ENCODE measurements at regions not wholly inside any gene's neighbourhood (a gene's known extent, or its start where the extent isn't known, plus 50 kb on each side); places are given as distances from the start of the nearest gene placed in this dataset.

GRCh38 chr21:25466470-25466869 lies 140.8 kb downstream of the MRPL39 start:
- Mint-ChIP-seq H3K36me3 (ENCODE audit: insufficient read depth in 2 of 2) (peaks cover 9 to 22% of the 10 kb centered on the region in 2 donors), H3K27ac (no peak overlapping the region), H3K4me3 (no peak overlapping the region), H3K4me1 (ENCODE audit: low read depth) (peaks cover 64% of the 10 kb centered on the region), H3K9me3 (peaks cover 6 to 8% of the 10 kb centered on the region in 2 donors), H3K27me3 (ENCODE audit: low read depth) (no peaks in the 10 kb centered on the region)
- DNase-seq (no peak), ATAC-seq (replicated peaks in 1 of 2) (no peak)

GRCh38 chr21:25465263-25465662 lies 142.0 kb downstream of the MRPL39 start:
- Mint-ChIP-seq H3K4me1 (ENCODE audit: low read depth) (peaks cover 71% of the 10 kb centered on the region), H3K9me3 (peaks cover 6 to 8% of the 10 kb centered on the region in 2 donors), H3K4me3 (peak overlapping the region; percentile 70 to 77), H3K27me3 (ENCODE audit: low read depth) (no peaks in the 10 kb centered on the region), H3K36me3 (ENCODE audit: insufficient read depth in 2 of 2) (peaks cover 11 to 22% of the 10 kb centered on the region in 2 donors), H3K27ac (peak overlapping the region; percentile 100)
- ATAC-seq (replicated peaks in 1 of 2) (peak; percentile 18 to 58), DNase-seq (no peak)

DNA sequence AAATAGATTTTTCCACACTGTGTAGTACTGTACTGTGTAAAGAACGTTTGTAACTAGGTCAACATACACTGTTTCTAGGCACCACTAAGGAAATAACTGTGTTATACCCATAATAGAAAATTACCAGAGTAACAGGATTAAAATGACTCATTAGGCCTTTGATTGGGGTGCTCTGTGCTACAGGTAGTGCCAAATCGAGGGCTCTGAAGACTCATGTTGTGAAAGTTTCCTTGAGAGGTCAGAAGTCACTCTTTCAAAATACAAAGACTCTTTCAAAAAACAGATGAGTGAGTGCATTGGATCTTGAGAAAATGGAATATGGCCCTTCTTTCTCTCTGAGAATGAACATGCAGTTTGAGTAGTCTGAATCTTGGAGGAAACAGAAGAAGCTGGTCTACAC lies 143.0 kb downstream of the MRPL39 start:
- H3K4me1 Mint-ChIP-seq (ENCODE audit: low read depth): peaks cover 81% of the 10 kb centered on the region
- peak; percentile 85 to 87 for ATAC-seq (replicated peaks in 1 of 2)
- H3K9me3 Mint-ChIP-seq: peaks cover 4 to 6% of the 10 kb centered on the region in 2 donors
- peak overlapping the region; percentile 70 to 77 for H3K4me3 Mint-ChIP-seq
- DNase-seq: peak in 1 of 2 donors; percentile 51
- peaks cover 11 to 23% of the 10 kb centered on the region in 2 donors for H3K36me3 Mint-ChIP-seq (ENCODE audit: insufficient read depth in 2 of 2)
- H3K27ac Mint-ChIP-seq: peak overlapping the region; percentile 100
- no peaks in the 10 kb centered on the region for H3K27me3 Mint-ChIP-seq (ENCODE audit: low read depth)

- Mint-ChIP-seq H3K9me3 (peaks cover 4 to 6% of the 10 kb centered on the region in 2 donors), H3K4me3 (peak overlapping the region; percentile 70 to 77), H3K4me1 (ENCODE audit: low read depth) (peaks cover 87% of the 10 kb centered on the region), H3K27me3 (ENCODE audit: low read depth) (no peaks in the 10 kb centered on the region), H3K36me3 (ENCODE audit: insufficient read depth in 2 of 2) (peaks cover 11 to 18% of the 10 kb centered on the region in 2 donors), H3K27ac (peak overlapping the region; percentile 100)
- DNase-seq (no peak), ATAC-seq (replicated peaks in 1 of 2) (peak; percentile 64)
Observed at GRCh38 chr21:25462517-25462971, 144.7 kb downstream of the MRPL39 start.

DNA sequence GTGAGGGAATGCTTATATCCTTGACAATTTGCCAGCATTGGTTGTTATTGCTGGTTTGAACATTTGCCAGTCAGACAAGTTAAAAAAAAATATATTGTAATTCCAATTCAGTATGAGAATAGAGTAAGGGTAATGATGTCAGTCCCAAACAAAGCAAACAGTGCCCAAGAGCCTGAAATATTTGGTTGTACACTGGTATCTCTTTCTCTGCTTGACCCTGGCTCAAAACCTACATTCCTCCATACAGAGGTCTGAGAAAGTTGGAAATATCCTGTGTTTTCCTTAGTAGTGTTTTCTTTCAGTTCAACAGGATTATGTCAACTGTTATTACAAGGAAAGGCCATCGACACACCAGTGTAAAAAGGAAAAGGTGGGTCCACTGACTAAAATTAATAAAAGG lies 145.6 kb downstream of the MRPL39 start:
- peaks cover 95% of the 10 kb centered on the region for H3K4me1 Mint-ChIP-seq (ENCODE audit: low read depth)
- ATAC-seq (replicated peaks in 1 of 2) (no peak), DNase-seq (no peak)
- no peaks in the 10 kb centered on the region for H3K27me3 Mint-ChIP-seq (ENCODE audit: low read depth)
- peaks cover 2 to 3% of the 10 kb centered on the region in 2 donors for H3K9me3 Mint-ChIP-seq
- peak overlapping the region; percentile 74 to 77 for H3K4me3 Mint-ChIP-seq
- peak overlapping the region; percentile 86 for H3K27ac Mint-ChIP-seq
- peaks cover 8 to 12% of the 10 kb centered on the region in 2 donors for H3K36me3 Mint-ChIP-seq (ENCODE audit: insufficient read depth in 2 of 2)

GRCh38 chr21:25459993-25460392 lies 147.3 kb downstream of the MRPL39 start:
- H3K27me3 Mint-ChIP-seq (ENCODE audit: low read depth): no peaks in the 10 kb centered on the region
- peaks cover 94% of the 10 kb centered on the region for H3K4me1 Mint-ChIP-seq (ENCODE audit: low read depth)
- H3K9me3 Mint-ChIP-seq: no peaks in the 10 kb centered on the region
- H3K36me3 Mint-ChIP-seq (ENCODE audit: insufficient read depth in 2 of 2): peaks cover 4 to 6% of the 10 kb centered on the region in 2 donors
- no peak for ATAC-seq (replicated peaks in 1 of 2)
- H3K27ac Mint-ChIP-seq: peak overlapping the region; percentile 59
- no peak for DNase-seq
- peak overlapping the region; percentile 31 to 49 for H3K4me3 Mint-ChIP-seq

GRCh38 chr21:25459365-25459764 lies 147.9 kb downstream of the MRPL39 start:
- Mint-ChIP-seq H3K4me1 (ENCODE audit: low read depth) (peaks cover 94% of the 10 kb centered on the region), H3K27me3 (ENCODE audit: low read depth) (no peaks in the 10 kb centered on the region), H3K4me3 (peak overlapping the region; percentile 12 to 27), H3K9me3 (no peaks in the 10 kb centered on the region), H3K36me3 (ENCODE audit: insufficient read depth in 2 of 2) (peaks cover 4 to 7% of the 10 kb centered on the region in 2 donors), H3K27ac (peak overlapping the region; percentile 59)
- no peak for ATAC-seq (replicated peaks in 1 of 2)
- DNase-seq: no peak

DNA sequence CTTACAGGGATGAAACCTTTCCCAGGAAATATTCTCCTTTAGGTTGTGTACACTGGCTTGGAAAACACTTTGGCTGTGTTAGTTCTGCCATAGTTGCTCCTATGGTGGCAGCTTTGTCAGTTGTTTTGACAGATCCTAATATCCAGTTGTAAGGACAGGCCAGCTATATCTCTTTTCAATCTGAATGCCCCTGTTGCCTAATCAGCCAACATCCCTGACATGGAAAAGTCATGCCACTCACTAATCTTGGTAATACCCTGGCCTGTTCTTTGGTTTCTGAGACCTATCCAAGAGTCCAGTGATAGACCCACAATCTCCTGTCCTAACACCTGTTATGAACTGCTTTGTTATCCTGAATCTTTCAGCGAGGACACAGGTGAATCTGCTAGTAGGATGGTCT lies 148.8 kb downstream of the MRPL39 start:
- H3K9me3 Mint-ChIP-seq: no peaks in the 10 kb centered on the region
- no peak for ATAC-seq (replicated peaks in 1 of 2)
- no peaks in the 10 kb centered on the region for H3K27me3 Mint-ChIP-seq (ENCODE audit: low read depth)
- H3K36me3 Mint-ChIP-seq (ENCODE audit: insufficient read depth in 2 of 2): peaks cover 4 to 11% of the 10 kb centered on the region in 2 donors
- H3K4me1 Mint-ChIP-seq (ENCODE audit: low read depth): peaks cover 94% of the 10 kb centered on the region
- H3K27ac Mint-ChIP-seq: peak overlapping the region; percentile 98
- DNase-seq: no peak
- peak overlapping the region; percentile 55 to 79 for H3K4me3 Mint-ChIP-seq

GRCh38 chr21:25457946-25458345 lies 149.3 kb downstream of the MRPL39 start:
- Mint-ChIP-seq H3K4me1 (ENCODE audit: low read depth) (peaks cover 94% of the 10 kb centered on the region), H3K4me3 (no peak overlapping the region), H3K36me3 (ENCODE audit: insufficient read depth in 2 of 2) (peaks cover 4 to 14% of the 10 kb centered on the region in 2 donors)

DNA sequence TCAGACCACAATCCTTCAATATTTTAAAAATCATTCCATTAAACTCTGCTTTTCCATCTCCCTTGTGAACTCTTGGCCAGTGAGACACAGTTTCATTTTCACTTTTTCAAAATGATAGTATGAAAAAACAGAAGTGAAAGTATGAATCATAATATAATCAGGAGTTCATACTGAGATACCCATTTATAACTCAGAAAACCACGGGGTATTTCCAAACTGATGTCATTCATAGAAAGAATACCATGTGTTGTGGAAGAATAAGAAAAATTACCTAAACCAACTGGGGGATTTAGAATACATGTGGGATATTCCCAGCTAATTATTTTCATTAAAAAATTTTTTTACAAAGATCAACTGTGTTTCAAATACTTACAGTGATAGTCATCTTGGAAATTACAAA lies 149.9 kb downstream of the MRPL39 start:
- ATAC-seq (replicated peaks in 1 of 2) (peak; percentile 61 to 72), DNase-seq (no peak)
- Mint-ChIP-seq H3K4me1 (ENCODE audit: low read depth) (peaks cover 92% of the 10 kb centered on the region), H3K4me3 (peak overlapping the region; percentile 73 to 83), H3K27me3 (ENCODE audit: low read depth) (no peaks in the 10 kb centered on the region), H3K36me3 (ENCODE audit: insufficient read depth in 2 of 2) (peaks cover 4 to 14% of the 10 kb centered on the region in 2 donors), H3K9me3 (no peaks in the 10 kb centered on the region), H3K27ac (peak overlapping the region; percentile 94)

More at GRCh38 chr21:25457946-25458345, 149.3 kb downstream of the MRPL39 start:
- no peak overlapping the region for H3K27ac Mint-ChIP-seq
- DNase-seq (no peak), ATAC-seq (replicated peaks in 1 of 2) (no peak)
- H3K9me3 Mint-ChIP-seq: no peaks in the 10 kb centered on the region
- no peaks in the 10 kb centered on the region for H3K27me3 Mint-ChIP-seq (ENCODE audit: low read depth)

DNA sequence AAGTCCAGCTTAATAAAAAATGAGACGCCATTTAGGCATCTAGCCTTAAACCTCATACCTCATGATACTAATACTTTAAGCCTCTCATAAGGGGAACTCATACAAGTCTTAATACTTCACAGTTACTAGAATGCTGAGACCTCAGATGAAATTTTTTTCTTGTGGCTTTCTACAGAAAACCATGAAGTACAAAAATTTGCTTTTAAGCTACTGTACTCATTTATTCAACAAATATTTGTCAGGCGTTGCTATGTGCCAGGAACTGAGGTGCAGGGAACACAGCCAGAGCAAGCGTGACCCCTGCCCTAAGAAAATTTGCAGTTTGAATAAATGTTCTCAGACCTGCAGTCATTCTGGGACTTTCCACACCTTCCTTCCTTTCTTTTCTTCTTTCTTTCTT lies 150.6 kb downstream of the MRPL39 start:
- H3K27ac Mint-ChIP-seq: peak overlapping the region; percentile 61
- DNase-seq: peak in 1 of 2 donors; percentile 45
- H3K4me1 Mint-ChIP-seq (ENCODE audit: low read depth): peaks cover 92% of the 10 kb centered on the region
- peaks cover 4 to 14% of the 10 kb centered on the region in 2 donors for H3K36me3 Mint-ChIP-seq (ENCODE audit: insufficient read depth in 2 of 2)
- no peaks in the 10 kb centered on the region for H3K9me3 Mint-ChIP-seq
- peak overlapping the region; percentile 33 to 51 for H3K4me3 Mint-ChIP-seq
- no peaks in the 10 kb centered on the region for H3K27me3 Mint-ChIP-seq (ENCODE audit: low read depth)
- peak; percentile 71 to 78 for ATAC-seq (replicated peaks in 1 of 2)

DNA sequence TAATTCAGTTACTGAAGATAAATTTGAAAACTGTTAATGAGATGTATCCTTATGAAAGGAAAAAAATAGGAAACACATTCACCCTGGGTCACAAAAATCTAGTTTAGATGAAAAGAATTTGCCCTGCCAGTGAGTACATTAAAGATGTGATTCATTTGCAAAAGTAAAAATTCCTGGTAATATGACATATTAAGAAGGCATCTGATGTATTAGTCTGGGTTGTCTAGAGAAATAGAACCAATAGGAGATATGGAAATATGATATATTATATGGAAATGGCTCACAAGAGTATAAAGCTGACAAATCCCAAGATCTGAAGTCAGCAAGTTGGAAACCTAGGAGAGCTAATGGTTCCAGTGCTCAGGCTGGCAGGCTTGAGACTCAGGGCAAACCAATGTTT lies 153.8 kb downstream of the MRPL39 start:
- Mint-ChIP-seq H3K4me1 (ENCODE audit: low read depth) (peaks cover 69% of the 10 kb centered on the region), H3K9me3 (peaks cover 3 to 6% of the 10 kb centered on the region in 2 donors), H3K27ac (no peak overlapping the region), H3K4me3 (no peak overlapping the region), H3K36me3 (ENCODE audit: insufficient read depth in 2 of 2) (peaks cover 13 to 35% of the 10 kb centered on the region in 2 donors), H3K27me3 (ENCODE audit: low read depth) (no peaks in the 10 kb centered on the region)
- DNase-seq: no peak
- ATAC-seq (replicated peaks in 1 of 2): no peak

DNA sequence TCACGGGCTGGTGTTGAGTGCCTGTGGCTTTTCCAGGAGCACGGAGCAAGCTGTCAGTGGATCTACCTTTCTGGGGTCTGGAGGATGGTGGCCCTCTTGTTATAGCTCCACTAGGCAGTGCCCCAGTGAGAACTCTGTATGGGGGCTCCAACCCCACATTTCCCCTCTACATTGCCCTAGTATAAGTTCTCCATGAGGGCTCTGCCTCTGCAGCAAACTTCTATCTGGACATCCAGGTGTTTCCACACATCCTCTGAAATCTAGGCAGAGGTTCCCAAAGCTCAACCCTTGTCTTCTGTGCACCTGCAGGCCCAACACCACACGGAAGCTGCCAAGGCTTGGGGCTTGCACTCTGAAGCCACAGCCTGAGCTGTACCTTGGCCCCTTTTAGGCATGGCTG lies 157.3 kb downstream of the MRPL39 start:
- DNase-seq: no peak
- H3K4me1 Mint-ChIP-seq (ENCODE audit: low read depth): peaks cover 39% of the 10 kb centered on the region
- no peak for ATAC-seq (replicated peaks in 1 of 2)
- peaks cover 3 to 6% of the 10 kb centered on the region in 2 donors for H3K9me3 Mint-ChIP-seq
- H3K4me3 Mint-ChIP-seq: no peak overlapping the region
- H3K27ac Mint-ChIP-seq: no peak overlapping the region
- H3K36me3 Mint-ChIP-seq (ENCODE audit: insufficient read depth in 2 of 2): peaks cover 13 to 34% of the 10 kb centered on the region in 2 donors
- H3K27me3 Mint-ChIP-seq (ENCODE audit: low read depth): no peaks in the 10 kb centered on the region

GRCh38 chr21:25441835-25442234 lies 165.4 kb downstream of the MRPL39 start:
- Mint-ChIP-seq H3K27me3 (ENCODE audit: low read depth) (no peaks in the 10 kb centered on the region), H3K27ac (no peak overlapping the region)
- DNase-seq: no peak

More at GRCh38 chr21:25441835-25442234, 165.4 kb downstream of the MRPL39 start:
- no peak overlapping the region for H3K4me3 Mint-ChIP-seq
- peaks cover 4 to 13% of the 10 kb centered on the region in 2 donors for H3K36me3 Mint-ChIP-seq (ENCODE audit: insufficient read depth in 2 of 2)
- peaks cover 2 to 4% of the 10 kb centered on the region in 2 donors for H3K9me3 Mint-ChIP-seq
- ATAC-seq (replicated peaks in 1 of 2): no peak
- H3K4me1 Mint-ChIP-seq (ENCODE audit: low read depth): no peaks in the 10 kb centered on the region

Measured in activated T-cell treated with anti-CD3 and anti-CD28 coated beads, Interleukin-2, amount 50 U/mL, for 72 hours (primary cell).